Breast epithelium (tissue), 3 donors: ENCODE measurements at regions not wholly inside any gene's neighbourhood (a gene's known extent, or its start where the extent isn't known, plus 50 kb on each side); places are given as distances from the start of the nearest gene placed in this dataset.

Experiments
- POLR2AphosphoS5 ChIP-seq, 3 donors: sonication (generic); formaldehyde crosslinking; IDR thresholded peaks; one replicate each; pipeline ENCODE4 v1.6.1; 2017; ENCODE audit warnings: antibody characterized with exemption in 3 of 3
- TF ChIP-seq, protein P1 (sequence below), 3 donors: fragments of 450-650 bp; IDR thresholded peaks; one replicate each; pipeline ENCODE4 v1.5.1; 2016 to 2017; ENCODE audit warnings: antibody characterized with exemption in 3 of 3, mild to moderate bottlenecking in 3 of 3, moderate library complexity in 3 of 3

DNA sequence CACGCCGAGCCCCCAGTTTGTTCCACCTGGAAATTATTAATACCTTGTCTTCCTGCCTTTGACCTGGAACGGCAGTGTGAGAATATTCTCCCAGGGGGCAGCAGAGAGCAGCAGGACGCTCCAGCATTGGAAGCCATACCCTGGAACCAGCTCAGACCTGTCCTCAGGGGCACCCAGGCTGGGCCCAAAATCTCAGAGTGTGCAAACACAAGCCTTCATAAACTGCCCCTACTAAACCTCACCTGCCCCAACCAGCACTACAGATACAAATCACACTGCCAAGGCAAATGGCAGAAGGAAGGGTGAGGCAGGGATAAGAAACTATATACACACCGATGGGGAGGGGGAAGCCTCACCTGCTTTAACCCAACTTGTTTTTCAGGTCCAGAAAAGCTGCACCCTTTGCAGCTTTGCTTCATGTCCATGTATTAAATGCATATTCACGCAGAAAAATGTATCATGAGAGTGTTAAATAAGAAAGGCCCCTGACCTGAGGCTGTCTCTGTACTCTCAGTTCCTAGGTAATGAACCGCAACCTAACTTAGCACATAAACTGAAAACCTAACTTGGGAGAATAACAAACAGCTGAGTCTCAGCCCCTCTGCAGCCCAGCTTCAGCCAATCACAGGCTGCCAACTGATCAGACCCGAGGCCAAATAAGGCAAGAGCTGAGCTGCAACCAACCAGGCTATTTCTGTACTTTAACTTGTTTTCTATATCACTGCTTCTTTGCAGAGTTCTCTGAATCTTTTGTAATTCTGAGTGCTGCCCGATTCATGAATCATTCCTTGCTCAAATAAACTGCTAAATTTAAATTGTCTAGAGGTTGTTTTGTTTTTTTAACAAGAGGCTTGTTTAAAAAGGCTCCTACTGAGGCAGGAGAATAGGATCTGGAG, 130.1 kb downstream of the SPTSSA start:
- TF ChIP-seq, protein P1, sequence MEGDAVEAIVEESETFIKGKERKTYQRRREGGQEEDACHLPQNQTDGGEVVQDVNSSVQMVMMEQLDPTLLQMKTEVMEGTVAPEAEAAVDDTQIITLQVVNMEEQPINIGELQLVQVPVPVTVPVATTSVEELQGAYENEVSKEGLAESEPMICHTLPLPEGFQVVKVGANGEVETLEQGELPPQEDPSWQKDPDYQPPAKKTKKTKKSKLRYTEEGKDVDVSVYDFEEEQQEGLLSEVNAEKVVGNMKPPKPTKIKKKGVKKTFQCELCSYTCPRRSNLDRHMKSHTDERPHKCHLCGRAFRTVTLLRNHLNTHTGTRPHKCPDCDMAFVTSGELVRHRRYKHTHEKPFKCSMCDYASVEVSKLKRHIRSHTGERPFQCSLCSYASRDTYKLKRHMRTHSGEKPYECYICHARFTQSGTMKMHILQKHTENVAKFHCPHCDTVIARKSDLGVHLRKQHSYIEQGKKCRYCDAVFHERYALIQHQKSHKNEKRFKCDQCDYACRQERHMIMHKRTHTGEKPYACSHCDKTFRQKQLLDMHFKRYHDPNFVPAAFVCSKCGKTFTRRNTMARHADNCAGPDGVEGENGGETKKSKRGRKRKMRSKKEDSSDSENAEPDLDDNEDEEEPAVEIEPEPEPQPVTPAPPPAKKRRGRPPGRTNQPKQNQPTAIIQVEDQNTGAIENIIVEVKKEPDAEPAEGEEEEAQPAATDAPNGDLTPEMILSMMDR (IDR thresholded peaks at IDR 0.05), result peak; percentile 72 to 88 (median 72)
- no peak for TF ChIP-seq POLR2AphosphoS5 (IDR thresholded peaks at IDR 0.05)
